ENCODE measurements at regions not wholly inside any gene's neighbourhood (a gene's known extent, or its start where the extent isn't known, plus 50 kb on each side); places are given as distances from the start of the nearest gene placed in this dataset.

- H3K9me2 ChIP-seq (replicated peaks; ENCODE audit: low read depth, low read length) = no peaks in the 10 kb centered on the region
- H3K9ac ChIP-seq (ENCODE audit: low read depth, low read length, poor library complexity, severe bottlenecking) = no peak overlapping the region
- no peaks in the 10 kb centered on the region for H3K27me3 ChIP-seq (ENCODE audit: insufficient read depth, low read length, poor library complexity, severe bottlenecking)
- no peaks in the 10 kb centered on the region for H3F3A ChIP-seq (ENCODE audit: low read depth)
- H3K9me3 ChIP-seq (ENCODE audit: insufficient read depth, low read depth, low read length) = no peaks in the 10 kb centered on the region
- no peak overlapping the region for H3K4me3 ChIP-seq (ENCODE audit: low read length, poor library complexity, severe bottlenecking)
- H2AFZ ChIP-seq (ENCODE audit: low read length) = no peak overlapping the region
- no peak overlapping the region for H3K4me2 ChIP-seq (ENCODE audit: low read depth, low read length, poor library complexity, severe bottlenecking)
- H3K36me3 ChIP-seq (ENCODE audit: insufficient read depth, low read length) = no peaks in the 10 kb centered on the region
- H4K20me1 ChIP-seq (ENCODE audit: insufficient read depth, low read length, poor library complexity, severe bottlenecking) = no peaks in the 10 kb centered on the region
- TF ChIP-seq CTCF (conservative IDR thresholded peaks at IDR 0.05; ENCODE audit: low read length) = no peak
- no peak for TF ChIP-seq EZH2phosphoT487 (IDR thresholded peaks at IDR 0.05; ENCODE audit: borderline replicate concordance)
- no peaks in the 10 kb centered on the region for H3K79me2 ChIP-seq (ENCODE audit: insufficient read depth, low read length)
- H3K4me1 ChIP-seq (ENCODE audit: insufficient read depth, low read length, poor library complexity, severe bottlenecking) = no peaks in the 10 kb centered on the region
Observed at GRCh38 chrX:1803741-1804140, 188.9 kb downstream of the ASMT start.

DNA sequence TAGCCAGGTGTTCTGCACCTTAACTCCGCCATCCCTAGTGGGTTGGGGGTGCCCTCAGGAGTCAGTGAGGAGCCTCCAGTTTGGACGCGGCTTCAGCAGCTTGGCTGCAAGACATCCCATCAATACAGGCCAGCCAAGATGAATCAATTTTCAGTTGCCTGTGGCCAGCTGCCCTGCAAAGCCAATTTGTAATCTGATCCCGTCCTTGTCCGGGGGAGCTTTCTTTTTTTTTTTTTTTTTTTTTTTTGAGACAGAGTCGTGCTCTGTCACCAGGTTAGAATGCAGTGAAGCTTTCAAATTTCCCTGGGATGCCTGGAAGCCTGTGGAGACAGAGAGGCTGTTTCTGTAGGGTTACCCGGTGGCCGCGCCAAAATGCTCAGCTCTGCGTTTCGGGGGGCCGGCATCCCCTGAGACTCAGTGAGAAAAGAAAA lies 192.5 kb downstream of the ASMT start:
- no peak overlapping the region for H3K4me3 ChIP-seq (ENCODE audit: low read length, poor library complexity, severe bottlenecking)

GRCh38 chrX:1809581-1809980 lies 194.7 kb downstream of the ASMT start:
- TF ChIP-seq CTCF (conservative IDR thresholded peaks at IDR 0.05; ENCODE audit: low read length) (no peak), EZH2phosphoT487 (IDR thresholded peaks at IDR 0.05; ENCODE audit: borderline replicate concordance) (no peak)
- H3K9me2 ChIP-seq (replicated peaks; ENCODE audit: low read depth, low read length) = no peaks in the 10 kb centered on the region
- H3K4me1 ChIP-seq (ENCODE audit: insufficient read depth, low read length, poor library complexity, severe bottlenecking) = no peaks in the 10 kb centered on the region
- no peak overlapping the region for H3K4me3 ChIP-seq (ENCODE audit: low read length, poor library complexity, severe bottlenecking)
- no peaks in the 10 kb centered on the region for H3K27me3 ChIP-seq (ENCODE audit: insufficient read depth, low read length, poor library complexity, severe bottlenecking)
- H3F3A ChIP-seq (ENCODE audit: low read depth) = no peaks in the 10 kb centered on the region
- H4K20me1 ChIP-seq (ENCODE audit: insufficient read depth, low read length, poor library complexity, severe bottlenecking) = no peaks in the 10 kb centered on the region
- H3K9me3 ChIP-seq (ENCODE audit: insufficient read depth, low read depth, low read length) = no peaks in the 10 kb centered on the region
- no peak overlapping the region for H3K4me2 ChIP-seq (ENCODE audit: low read depth, low read length, poor library complexity, severe bottlenecking)
- H3K36me3 ChIP-seq (ENCODE audit: insufficient read depth, low read length) = no peaks in the 10 kb centered on the region
- no peak overlapping the region for H3K9ac ChIP-seq (ENCODE audit: low read depth, low read length, poor library complexity, severe bottlenecking)
- H2AFZ ChIP-seq (ENCODE audit: low read length) = no peak overlapping the region
- H3K79me2 ChIP-seq (ENCODE audit: insufficient read depth, low read length) = no peaks in the 10 kb centered on the region

More for the DNA sequence above, 192.5 kb downstream of the ASMT start:
- no peak for TF ChIP-seq EZH2phosphoT487 (IDR thresholded peaks at IDR 0.05; ENCODE audit: borderline replicate concordance)
- Histone ChIP-seq H3K27me3 (ENCODE audit: insufficient read depth, low read length, poor library complexity, severe bottlenecking) (no peaks in the 10 kb centered on the region), H3K79me2 (ENCODE audit: insufficient read depth, low read length) (no peaks in the 10 kb centered on the region), H3K4me2 (ENCODE audit: low read depth, low read length, poor library complexity, severe bottlenecking) (no peak overlapping the region), H3K4me1 (ENCODE audit: insufficient read depth, low read length, poor library complexity, severe bottlenecking) (no peaks in the 10 kb centered on the region), H3K9ac (ENCODE audit: low read depth, low read length, poor library complexity, severe bottlenecking) (no peak overlapping the region), H3K9me3 (ENCODE audit: insufficient read depth, low read depth, low read length) (no peaks in the 10 kb centered on the region), H4K20me1 (ENCODE audit: insufficient read depth, low read length, poor library complexity, severe bottlenecking) (no peaks in the 10 kb centered on the region), H3F3A (ENCODE audit: low read depth) (no peaks in the 10 kb centered on the region), H3K9me2 (replicated peaks; ENCODE audit: low read depth, low read length) (no peaks in the 10 kb centered on the region), H2AFZ (ENCODE audit: low read length) (no peak overlapping the region), H3K36me3 (ENCODE audit: insufficient read depth, low read length) (no peaks in the 10 kb centered on the region)

GRCh38 chrX:1813809-1814208 lies 198.9 kb downstream of the ASMT start:
- H3K9ac ChIP-seq (ENCODE audit: low read depth, low read length, poor library complexity, severe bottlenecking) = no peak overlapping the region
- H3K9me2 ChIP-seq (replicated peaks; ENCODE audit: low read depth, low read length) = no peaks in the 10 kb centered on the region
- H3K4me3 ChIP-seq (ENCODE audit: low read length, poor library complexity, severe bottlenecking) = no peak overlapping the region
- TF ChIP-seq EZH2phosphoT487 (IDR thresholded peaks at IDR 0.05; ENCODE audit: borderline replicate concordance) (no peak), CTCF (conservative IDR thresholded peaks at IDR 0.05; ENCODE audit: low read length) (no peak)
- H3K9me3 ChIP-seq (ENCODE audit: insufficient read depth, low read depth, low read length) = no peaks in the 10 kb centered on the region
- H3K36me3 ChIP-seq (ENCODE audit: insufficient read depth, low read length) = no peaks in the 10 kb centered on the region
- H3F3A ChIP-seq (ENCODE audit: low read depth) = no peaks in the 10 kb centered on the region
- no peak overlapping the region for H3K4me2 ChIP-seq (ENCODE audit: low read depth, low read length, poor library complexity, severe bottlenecking)
- H3K79me2 ChIP-seq (ENCODE audit: insufficient read depth, low read length) = no peaks in the 10 kb centered on the region
- no peaks in the 10 kb centered on the region for H4K20me1 ChIP-seq (ENCODE audit: insufficient read depth, low read length, poor library complexity, severe bottlenecking)
- H3K4me1 ChIP-seq (ENCODE audit: insufficient read depth, low read length, poor library complexity, severe bottlenecking) = no peaks in the 10 kb centered on the region
- H2AFZ ChIP-seq (ENCODE audit: low read length) = no peak overlapping the region
- H3K27me3 ChIP-seq (ENCODE audit: insufficient read depth, low read length, poor library complexity, severe bottlenecking) = no peaks in the 10 kb centered on the region

Measured in Loucy (cell line).